ENCODE measurements at regions not wholly inside any gene's neighbourhood (a gene's known extent, or its start where the extent isn't known, plus 50 kb on each side); places are given as distances from the start of the nearest gene placed in this dataset.

DNA sequence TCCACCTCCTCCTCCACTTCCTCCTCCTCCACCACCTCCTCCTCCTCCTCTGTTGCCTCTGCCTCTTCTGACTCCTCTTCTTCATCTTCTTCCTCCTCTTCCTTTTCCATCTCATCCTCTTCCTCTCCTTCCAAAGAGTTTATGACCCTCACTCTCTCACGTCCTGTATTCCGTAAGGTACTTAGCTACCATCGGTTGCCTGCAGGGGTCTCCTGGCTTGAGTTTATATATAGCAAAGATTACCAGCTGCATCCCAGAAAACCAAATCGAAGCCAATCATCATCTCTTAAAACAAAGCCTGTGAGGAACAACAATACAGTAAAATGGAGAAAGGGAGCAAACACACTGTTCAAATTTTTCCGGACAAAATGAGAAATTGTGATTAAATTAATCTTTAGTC lies 317.4 kb downstream of the C3orf38 start:
- H3K4ac ChIP-seq (ENCODE audit: low read depth, low read length): no peak overlapping the region
- no peak overlapping the region for H3K4me2 ChIP-seq (ENCODE audit: low read depth, low read length)
- dilution Hi-C loops (cut with HindIII; ENCODE audit: low sequenced_read_pairs, unreplicated experiment): no loop called here
- intact Hi-C loops (cut with micrococcal nuclease): no loop called here
- no peak overlapping the region for H2BK15ac ChIP-seq (ENCODE audit: low read depth, low read length)
- in situ Hi-C loops (cut with MboI; ENCODE audit: low sequenced_read_pairs): no loop called here
- no peaks in the 10 kb centered on the region for H3K4me1 ChIP-seq (ENCODE audit: control insufficient read depth, insufficient read depth, low read length)
- H3K4me3 ChIP-seq (ENCODE audit: insufficient read depth, low read depth, low read length): no peak overlapping the region
- no peak overlapping the region for H3K9ac ChIP-seq (ENCODE audit: low read depth, low read length)
- H3K14ac ChIP-seq (replicated peaks; ENCODE audit: low read depth, low read length): no peak overlapping the region
- DNase-seq: no peak
- no peaks in the 10 kb centered on the region for H4K20me1 ChIP-seq (ENCODE audit: insufficient read depth, low read length)
- no peak overlapping the region for H4K91ac ChIP-seq (ENCODE audit: insufficient read depth, low read depth, low read length)
- no peak overlapping the region for H2AK5ac ChIP-seq (ENCODE audit: low read depth, low read length)
- H2BK5ac ChIP-seq (ENCODE audit: low read depth, low read length, poor library complexity, severe bottlenecking): no peak overlapping the region
- no peaks in the 10 kb centered on the region; the same call in 1 of the 2 replicates for H3K9me3 ChIP-seq (ENCODE audit: control insufficient read depth, insufficient read depth, low read length)
- no TSS peak for BruUV-seq (replicated peaks)
- ATAC-seq (ENCODE audit: low read depth): no peak
- H4K5ac ChIP-seq (ENCODE audit: low read depth, low read length): no peak overlapping the region
- CTCF ChIA-PET: no interaction called here
- no peaks in the 10 kb centered on the region for H3K79me1 ChIP-seq (ENCODE audit: low read depth in 1 of 2, low read length in 2 of 2)
- no peak overlapping the region for H4K8ac ChIP-seq (ENCODE audit: low read depth in 2 of 2, low read length in 2 of 2)
- no peaks in the 10 kb centered on the region for H3K9me1 ChIP-seq (ENCODE audit: insufficient read depth, low read length)
- TF ChIP-seq SMC3 (IDR thresholded peaks at IDR 0.05; ENCODE audit: low read depth, low read length) (no peak), MXI1 (IDR thresholded peaks at IDR 0.05; ENCODE audit: borderline replicate concordance, low read depth, low read length) (no peak), NFE2L2 (IDR thresholded peaks at IDR 0.05; ENCODE audit: low read depth, low read length) (no peak), FOS (IDR thresholded peaks at IDR 0.05; ENCODE audit: low read depth, low read length) (no peak), POLR2A (IDR thresholded peaks at IDR 0.05; ENCODE audit: low read depth, low read length) (no peak), MAFK (IDR thresholded peaks at IDR 0.05; ENCODE audit: low read depth, low read length) (no peak), MAZ (IDR thresholded peaks at IDR 0.05; ENCODE audit: borderline replicate concordance, low read depth, low read length) (no peak), CHD1 (IDR thresholded peaks at IDR 0.05; ENCODE audit: low read depth, low read length) (no peak), RCOR1 (IDR thresholded peaks at IDR 0.05; ENCODE audit: insufficient replicate concordance, low read length) (no peak), BHLHE40 (IDR thresholded peaks at IDR 0.05; ENCODE audit: low read depth, low read length) (no peak), CEBPB (IDR thresholded peaks at IDR 0.05; ENCODE audit: low read depth, low read length) (no peak), RAD21 (IDR thresholded peaks at IDR 0.05; ENCODE audit: low read length) (no peak), RFX5 (IDR thresholded peaks at IDR 0.05; ENCODE audit: low read depth, low read length) (no peak)
- TF ChIP-seq, protein P1, sequence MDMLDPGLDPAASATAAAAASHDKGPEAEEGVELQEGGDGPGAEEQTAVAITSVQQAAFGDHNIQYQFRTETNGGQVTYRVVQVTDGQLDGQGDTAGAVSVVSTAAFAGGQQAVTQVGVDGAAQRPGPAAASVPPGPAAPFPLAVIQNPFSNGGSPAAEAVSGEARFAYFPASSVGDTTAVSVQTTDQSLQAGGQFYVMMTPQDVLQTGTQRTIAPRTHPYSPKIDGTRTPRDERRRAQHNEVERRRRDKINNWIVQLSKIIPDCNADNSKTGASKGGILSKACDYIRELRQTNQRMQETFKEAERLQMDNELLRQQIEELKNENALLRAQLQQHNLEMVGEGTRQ (IDR thresholded peaks at IDR 0.05; ENCODE audit: low read depth, low read length): no peak
- TF ChIP-seq, protein P2, sequence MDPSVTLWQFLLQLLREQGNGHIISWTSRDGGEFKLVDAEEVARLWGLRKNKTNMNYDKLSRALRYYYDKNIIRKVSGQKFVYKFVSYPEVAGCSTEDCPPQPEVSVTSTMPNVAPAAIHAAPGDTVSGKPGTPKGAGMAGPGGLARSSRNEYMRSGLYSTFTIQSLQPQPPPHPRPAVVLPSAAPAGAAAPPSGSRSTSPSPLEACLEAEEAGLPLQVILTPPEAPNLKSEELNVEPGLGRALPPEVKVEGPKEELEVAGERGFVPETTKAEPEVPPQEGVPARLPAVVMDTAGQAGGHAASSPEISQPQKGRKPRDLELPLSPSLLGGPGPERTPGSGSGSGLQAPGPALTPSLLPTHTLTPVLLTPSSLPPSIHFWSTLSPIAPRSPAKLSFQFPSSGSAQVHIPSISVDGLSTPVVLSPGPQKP (IDR thresholded peaks at IDR 0.05; ENCODE audit: borderline replicate concordance, low read depth, low read length): no peak
- TF ChIP-seq, protein P3, sequence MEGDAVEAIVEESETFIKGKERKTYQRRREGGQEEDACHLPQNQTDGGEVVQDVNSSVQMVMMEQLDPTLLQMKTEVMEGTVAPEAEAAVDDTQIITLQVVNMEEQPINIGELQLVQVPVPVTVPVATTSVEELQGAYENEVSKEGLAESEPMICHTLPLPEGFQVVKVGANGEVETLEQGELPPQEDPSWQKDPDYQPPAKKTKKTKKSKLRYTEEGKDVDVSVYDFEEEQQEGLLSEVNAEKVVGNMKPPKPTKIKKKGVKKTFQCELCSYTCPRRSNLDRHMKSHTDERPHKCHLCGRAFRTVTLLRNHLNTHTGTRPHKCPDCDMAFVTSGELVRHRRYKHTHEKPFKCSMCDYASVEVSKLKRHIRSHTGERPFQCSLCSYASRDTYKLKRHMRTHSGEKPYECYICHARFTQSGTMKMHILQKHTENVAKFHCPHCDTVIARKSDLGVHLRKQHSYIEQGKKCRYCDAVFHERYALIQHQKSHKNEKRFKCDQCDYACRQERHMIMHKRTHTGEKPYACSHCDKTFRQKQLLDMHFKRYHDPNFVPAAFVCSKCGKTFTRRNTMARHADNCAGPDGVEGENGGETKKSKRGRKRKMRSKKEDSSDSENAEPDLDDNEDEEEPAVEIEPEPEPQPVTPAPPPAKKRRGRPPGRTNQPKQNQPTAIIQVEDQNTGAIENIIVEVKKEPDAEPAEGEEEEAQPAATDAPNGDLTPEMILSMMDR (conservative IDR thresholded peaks at IDR 0.05; ENCODE audit: low read depth, low read length): no peak
- H3K18ac ChIP-seq (ENCODE audit: low read depth, low read length): no peak overlapping the region
- H2AK9ac ChIP-seq (replicated peaks; ENCODE audit: low read depth, low read length, poor library complexity): no peak overlapping the region
- H3K27ac ChIP-seq (ENCODE audit: insufficient read depth, low read length): no peak overlapping the region
- no peak overlapping the region for H2BK20ac ChIP-seq (ENCODE audit: low read depth, low read length)
- H2BK120ac ChIP-seq (ENCODE audit: low read depth, low read length): no peak overlapping the region
- no peak overlapping the region for H3K56ac ChIP-seq (ENCODE audit: extremely low read depth, insufficient read depth, low read length)
- WGBS, 2 experiments (ENCODE audit: extremely low coverage in 2 of 2, insufficient read length in 1 of 2): no CpG with 5 or more reads among the region's 5 CpGs
- H3K36me3 ChIP-seq (ENCODE audit: control insufficient read depth, insufficient read depth, low read length): no peaks in the 10 kb centered on the region
- no peak overlapping the region for H2AFZ ChIP-seq (replicated peaks; ENCODE audit: low read length, poor library complexity)
- no peaks in the 10 kb centered on the region for H3K27me3 ChIP-seq (ENCODE audit: control insufficient read depth, insufficient read depth, low read length)
- H3K23ac ChIP-seq (ENCODE audit: low read depth, low read length): no peak overlapping the region
- POLR2A ChIA-PET (ENCODE audit: unreplicated experiment): no interaction called here

All from IMR-90 (cell line).